ENCODE measurements at regions not wholly inside any gene's neighbourhood (a gene's known extent, or its start where the extent isn't known, plus 50 kb on each side); places are given as distances from the start of the nearest gene placed in this dataset.

DNA sequence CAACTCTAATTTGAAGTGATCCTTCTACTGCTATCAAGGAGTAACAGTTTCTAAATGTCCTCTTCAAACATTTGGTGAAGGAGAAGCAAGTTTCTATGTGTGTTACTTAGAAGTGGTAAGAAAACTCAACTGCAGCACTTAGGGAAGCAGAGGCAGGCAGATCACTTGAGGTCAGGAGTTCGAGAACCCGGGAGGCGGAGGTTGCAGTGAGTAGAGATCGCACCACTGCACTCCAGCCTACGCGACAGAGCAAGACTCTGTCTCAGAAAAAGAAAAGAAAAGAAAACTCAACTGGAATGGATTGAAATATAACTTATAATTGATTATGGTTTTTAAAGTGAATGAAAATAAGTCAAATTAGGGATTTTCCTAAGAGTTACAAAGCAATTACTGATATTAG is 169.7 kb upstream of the ATP2B1 start:
- Histone ChIP-seq H3K9me3 (ENCODE audit: insufficient read depth, low read length) (no peaks in the 10 kb centered on the region), H3K27me3 (ENCODE audit: low read depth, low read length) (no peaks in the 10 kb centered on the region), H3K9ac (ENCODE audit: low read length) (peak overlapping the region; percentile 74), H3K4me1 (ENCODE audit: low read length) (peaks cover 89% of the 10 kb centered on the region), H3K4me2 (ENCODE audit: low read length) (peak overlapping the region; percentile 89), H4K20me1 (ENCODE audit: insufficient read depth, low read length) (no peaks in the 10 kb centered on the region), H2AFZ (ENCODE audit: low read depth, low read length) (no peak overlapping the region), H3K4me3 (ENCODE audit: low read length) (peak overlapping the region; percentile 67), H3K79me2 (ENCODE audit: low read length) (no peaks in the 10 kb centered on the region), H3K36me3 (replicated peaks; ENCODE audit: low read depth, low read length) (no peaks in the 10 kb centered on the region), H3K27ac (ENCODE audit: low read length) (peak overlapping the region; percentile 94)
- no peak for TF ChIP-seq EZH2phosphoT487 (IDR thresholded peaks at IDR 0.05; ENCODE audit: low read depth)
- TF ChIP-seq, protein P1, sequence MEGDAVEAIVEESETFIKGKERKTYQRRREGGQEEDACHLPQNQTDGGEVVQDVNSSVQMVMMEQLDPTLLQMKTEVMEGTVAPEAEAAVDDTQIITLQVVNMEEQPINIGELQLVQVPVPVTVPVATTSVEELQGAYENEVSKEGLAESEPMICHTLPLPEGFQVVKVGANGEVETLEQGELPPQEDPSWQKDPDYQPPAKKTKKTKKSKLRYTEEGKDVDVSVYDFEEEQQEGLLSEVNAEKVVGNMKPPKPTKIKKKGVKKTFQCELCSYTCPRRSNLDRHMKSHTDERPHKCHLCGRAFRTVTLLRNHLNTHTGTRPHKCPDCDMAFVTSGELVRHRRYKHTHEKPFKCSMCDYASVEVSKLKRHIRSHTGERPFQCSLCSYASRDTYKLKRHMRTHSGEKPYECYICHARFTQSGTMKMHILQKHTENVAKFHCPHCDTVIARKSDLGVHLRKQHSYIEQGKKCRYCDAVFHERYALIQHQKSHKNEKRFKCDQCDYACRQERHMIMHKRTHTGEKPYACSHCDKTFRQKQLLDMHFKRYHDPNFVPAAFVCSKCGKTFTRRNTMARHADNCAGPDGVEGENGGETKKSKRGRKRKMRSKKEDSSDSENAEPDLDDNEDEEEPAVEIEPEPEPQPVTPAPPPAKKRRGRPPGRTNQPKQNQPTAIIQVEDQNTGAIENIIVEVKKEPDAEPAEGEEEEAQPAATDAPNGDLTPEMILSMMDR (IDR thresholded peaks at IDR 0.05; ENCODE audit: low read depth, low read length): no peak

DNA sequence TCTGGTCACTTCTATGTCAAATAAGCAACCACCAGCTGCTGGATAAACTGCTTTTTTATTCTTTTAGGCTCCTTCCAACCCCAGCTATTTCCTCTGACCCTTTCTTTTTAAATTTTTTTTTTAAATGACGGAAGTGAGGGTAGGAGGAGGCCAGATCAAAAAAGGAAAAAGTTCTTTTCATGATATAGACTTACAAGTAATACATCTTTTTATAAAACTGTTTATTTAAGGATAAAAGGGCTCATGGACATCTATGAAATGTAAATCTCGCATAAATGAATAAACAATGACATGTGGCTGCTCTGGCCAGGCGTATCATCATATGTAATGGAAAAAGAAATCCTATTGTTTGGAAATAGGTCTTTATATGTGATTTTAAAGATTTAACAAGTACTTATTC is 169.0 kb upstream of the ATP2B1 start:
- Histone ChIP-seq H3K4me3 (ENCODE audit: low read length) (no peak overlapping the region), H3K27ac (ENCODE audit: low read length) (no peak overlapping the region), H3K4me1 (ENCODE audit: low read length) (peaks cover 89% of the 10 kb centered on the region), H3K79me2 (ENCODE audit: low read length) (no peaks in the 10 kb centered on the region), H4K20me1 (ENCODE audit: insufficient read depth, low read length) (no peaks in the 10 kb centered on the region), H3K36me3 (replicated peaks; ENCODE audit: low read depth, low read length) (no peaks in the 10 kb centered on the region), H3K9ac (ENCODE audit: low read length) (no peak overlapping the region), H3K4me2 (ENCODE audit: low read length) (no peak overlapping the region), H3K9me3 (ENCODE audit: insufficient read depth, low read length) (no peaks in the 10 kb centered on the region), H3K27me3 (ENCODE audit: low read depth, low read length) (no peaks in the 10 kb centered on the region), H2AFZ (ENCODE audit: low read depth, low read length) (no peak overlapping the region)
- no peak for TF ChIP-seq EZH2phosphoT487 (IDR thresholded peaks at IDR 0.05; ENCODE audit: low read depth)
- TF ChIP-seq, protein P1 (IDR thresholded peaks at IDR 0.05; ENCODE audit: low read depth, low read length): no peak

DNA sequence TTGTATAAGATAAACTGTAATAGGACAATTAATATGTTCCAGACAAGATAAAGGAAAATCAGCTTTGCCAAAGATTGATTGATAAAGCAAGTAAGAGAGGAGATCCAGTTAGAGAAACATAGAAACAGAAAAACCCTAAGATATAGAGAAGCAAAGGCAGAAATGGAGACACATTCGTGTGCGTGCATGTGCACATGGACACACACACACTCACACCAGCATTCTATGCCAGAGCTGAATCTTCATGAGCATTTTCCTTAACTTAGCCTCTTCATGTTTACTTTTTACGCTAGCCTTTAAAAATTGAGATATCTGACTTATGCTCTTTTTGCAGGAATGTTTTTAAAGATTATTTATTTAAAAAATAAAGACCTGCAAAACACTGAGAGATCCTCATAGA is 168.5 kb upstream of the ATP2B1 start:
- H3K4me1 ChIP-seq (ENCODE audit: low read length): peaks cover 87% of the 10 kb centered on the region
- H2AFZ ChIP-seq (ENCODE audit: low read depth, low read length): no peak overlapping the region
- no peak overlapping the region for H3K9ac ChIP-seq (ENCODE audit: low read length)
- no peaks in the 10 kb centered on the region for H4K20me1 ChIP-seq (ENCODE audit: insufficient read depth, low read length)
- H3K27ac ChIP-seq (ENCODE audit: low read length): no peak overlapping the region
- H3K79me2 ChIP-seq (ENCODE audit: low read length): no peaks in the 10 kb centered on the region
- no peak overlapping the region for H3K4me3 ChIP-seq (ENCODE audit: low read length)
- 0 out of 2 replicates have a peak, but pooled peaks cover 2% of the 10 kb centered on the region for H3K9me3 ChIP-seq (ENCODE audit: insufficient read depth, low read length)
- H3K4me2 ChIP-seq (ENCODE audit: low read length): no peak overlapping the region
- no peaks in the 10 kb centered on the region for H3K27me3 ChIP-seq (ENCODE audit: low read depth, low read length)
- H3K36me3 ChIP-seq (replicated peaks; ENCODE audit: low read depth, low read length): no peaks in the 10 kb centered on the region
- TF ChIP-seq, protein P1 (IDR thresholded peaks at IDR 0.05; ENCODE audit: low read depth, low read length): no peak
- no peak for TF ChIP-seq EZH2phosphoT487 (IDR thresholded peaks at IDR 0.05; ENCODE audit: low read depth)

DNA sequence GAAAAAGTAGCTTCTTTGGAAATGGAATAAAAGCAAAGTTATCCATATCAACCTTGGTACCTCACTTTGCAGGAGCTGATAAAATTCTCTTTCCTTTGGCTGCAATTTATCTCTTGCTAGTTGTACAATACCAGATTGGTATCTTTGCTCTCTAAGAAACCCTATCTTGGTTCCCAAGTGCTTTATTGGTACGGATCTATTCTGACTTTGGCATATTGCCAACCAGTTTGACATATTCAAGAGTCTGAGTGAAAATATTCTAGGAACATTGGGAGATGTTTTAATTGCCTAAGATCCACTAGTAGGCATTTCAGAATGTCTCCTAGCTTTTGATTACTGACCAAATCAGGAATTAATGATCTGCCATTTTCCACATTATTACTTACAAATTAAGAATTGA is 167.2 kb upstream of the ATP2B1 start:
- H3K79me2 ChIP-seq (ENCODE audit: low read length): no peaks in the 10 kb centered on the region
- H3K27me3 ChIP-seq (ENCODE audit: low read depth, low read length): no peaks in the 10 kb centered on the region
- no peaks in the 10 kb centered on the region for H4K20me1 ChIP-seq (ENCODE audit: insufficient read depth, low read length)
- no peak overlapping the region for H2AFZ ChIP-seq (ENCODE audit: low read depth, low read length)
- no peak overlapping the region for H3K9ac ChIP-seq (ENCODE audit: low read length)
- H3K4me1 ChIP-seq (ENCODE audit: low read length): peaks cover 74% of the 10 kb centered on the region
- no peak for TF ChIP-seq EZH2phosphoT487 (IDR thresholded peaks at IDR 0.05; ENCODE audit: low read depth)
- TF ChIP-seq, protein P1 (IDR thresholded peaks at IDR 0.05; ENCODE audit: low read depth, low read length): no peak
- 0 out of 2 replicates have a peak, but pooled peaks cover 4% of the 10 kb centered on the region for H3K9me3 ChIP-seq (ENCODE audit: insufficient read depth, low read length)
- H3K4me2 ChIP-seq (ENCODE audit: low read length): no peak overlapping the region
- peaks cover 7% of the 10 kb centered on the region for H3K36me3 ChIP-seq (replicated peaks; ENCODE audit: low read depth, low read length)
- no peak overlapping the region for H3K27ac ChIP-seq (ENCODE audit: low read length)
- no peak overlapping the region for H3K4me3 ChIP-seq (ENCODE audit: low read length)
